HG03196 (cell line): ENCODE measurements at regions not wholly inside any gene's neighbourhood (a gene's known extent, or its start where the extent isn't known, plus 50 kb on each side); places are given as distances from the start of the nearest gene placed in this dataset.
"Not testable (repeated sequence)": the region's sequence is repeated elsewhere in the genome, so short reads cannot be mapped to it uniquely, and the experiment has no call there.

ENCODE experiments used
- ATAC-seq: cut with Tn5 transposase; IDR thresholded peaks from one replicate; pipeline ENCODE4 v1.9.1; 2021; ENCODE audit not compliant: unreplicated experiment

DNA sequence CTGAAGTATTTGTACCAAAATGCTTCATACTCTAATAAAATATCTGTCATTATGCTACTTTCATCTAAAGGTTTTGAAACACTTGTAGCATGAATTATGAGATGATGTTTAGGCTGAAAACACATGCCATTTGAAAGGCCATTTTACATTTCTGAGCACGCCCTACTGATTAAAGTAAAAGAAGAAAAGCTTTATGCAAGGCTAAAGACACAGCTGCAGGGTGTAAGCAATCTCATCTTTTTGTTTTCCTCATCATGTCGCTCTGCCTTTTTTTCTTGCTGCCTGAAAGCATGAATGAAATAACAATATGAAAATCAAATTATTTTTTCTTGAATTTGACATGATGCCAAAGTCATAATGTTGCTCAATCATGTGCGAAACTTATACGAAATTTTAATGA is 148.6 kb upstream of the ARG1 start:
- ATAC-seq, result no peak

DNA sequence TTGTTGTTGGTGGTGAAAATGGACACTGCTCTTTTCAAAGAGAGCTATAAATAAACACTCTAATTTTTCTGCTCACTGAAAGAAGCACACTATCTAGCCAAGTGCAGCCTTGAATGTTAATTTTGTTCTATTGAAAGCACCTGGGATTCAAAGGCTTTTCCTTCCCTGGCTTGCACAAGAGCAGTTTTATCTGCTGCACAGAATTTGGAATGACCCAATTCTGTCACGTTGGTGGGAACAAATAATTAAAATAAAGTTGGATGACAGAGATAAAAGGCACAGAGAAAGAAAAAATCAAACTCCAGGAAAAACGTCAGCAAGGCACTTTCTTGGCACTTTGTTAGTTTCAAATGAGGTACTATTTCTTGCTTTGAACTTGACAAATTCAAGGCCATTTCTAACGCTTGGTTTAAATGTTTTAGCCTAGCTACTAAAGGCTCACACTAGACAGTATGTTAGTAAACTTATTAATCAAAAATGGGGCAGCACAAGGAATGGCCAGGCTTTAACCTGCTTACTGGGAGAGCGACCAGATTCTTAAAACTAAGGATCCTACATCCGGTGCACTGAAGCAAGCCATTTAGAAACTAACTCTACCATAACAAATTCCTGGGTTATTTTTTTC is 145.5 kb upstream of the ARG1 start:
- ATAC-seq, result no peak

DNA sequence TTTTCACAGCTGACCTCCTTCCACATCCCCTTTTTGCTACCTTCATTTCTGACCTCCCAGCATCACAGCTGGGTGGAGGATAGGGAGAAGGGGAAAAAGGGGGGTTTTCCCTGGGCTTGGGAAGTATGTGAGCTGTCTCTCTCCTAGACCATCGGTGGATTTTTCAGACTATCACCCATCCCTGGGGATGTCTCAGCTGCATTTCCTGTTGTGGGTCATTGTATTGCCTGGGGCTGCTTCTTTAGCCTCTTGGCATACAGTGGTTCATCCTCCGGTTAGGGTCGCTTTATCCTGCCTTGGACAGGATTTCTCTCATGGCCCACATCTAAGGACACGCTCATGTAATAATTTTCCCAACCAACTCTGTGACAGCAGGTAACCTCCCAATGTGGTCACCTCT is 142.5 kb upstream of the ARG1 start:
- no peak for ATAC-seq

DNA sequence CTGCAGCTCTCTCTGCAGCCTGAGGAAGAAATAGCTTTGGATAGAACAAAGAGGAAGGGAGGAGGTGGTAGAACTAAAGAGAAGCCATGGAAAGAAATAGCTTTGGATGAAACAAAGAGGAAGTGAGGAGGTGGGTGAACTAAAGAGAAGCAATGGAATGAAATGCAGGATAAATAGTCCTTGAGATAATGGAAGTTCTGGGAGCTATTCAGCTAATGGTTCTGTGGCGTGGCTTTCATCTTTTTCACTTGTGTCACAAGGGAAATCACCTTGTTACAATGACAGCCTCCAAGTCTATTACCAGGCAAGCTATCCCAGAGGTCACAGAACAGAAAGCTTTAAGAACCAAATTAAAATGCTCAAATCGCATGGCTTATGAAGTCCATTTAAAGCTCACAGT is 141.3 kb upstream of the ARG1 start:
- ATAC-seq, result no peak

DNA sequence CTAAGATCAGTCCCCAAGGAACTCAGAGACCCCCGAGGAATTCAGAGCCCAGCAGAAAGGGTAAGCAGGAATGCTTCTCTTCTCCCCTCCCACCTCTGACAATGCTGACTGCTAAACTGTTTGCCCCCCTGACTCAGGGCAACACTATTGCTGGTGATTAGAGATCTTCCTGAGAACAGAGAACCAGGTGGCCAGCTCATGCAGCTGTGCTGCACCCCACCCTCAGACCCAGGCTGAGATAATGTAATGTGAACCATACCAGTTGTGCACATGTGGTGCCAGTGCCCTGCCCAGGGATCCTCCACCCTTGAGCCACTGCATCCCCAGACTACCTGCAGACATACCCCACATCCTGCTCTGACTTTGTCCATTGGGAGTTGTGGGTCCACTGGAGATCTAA is 139.1 kb upstream of the ARG1 start:
- ATAC-seq, result no peak

DNA sequence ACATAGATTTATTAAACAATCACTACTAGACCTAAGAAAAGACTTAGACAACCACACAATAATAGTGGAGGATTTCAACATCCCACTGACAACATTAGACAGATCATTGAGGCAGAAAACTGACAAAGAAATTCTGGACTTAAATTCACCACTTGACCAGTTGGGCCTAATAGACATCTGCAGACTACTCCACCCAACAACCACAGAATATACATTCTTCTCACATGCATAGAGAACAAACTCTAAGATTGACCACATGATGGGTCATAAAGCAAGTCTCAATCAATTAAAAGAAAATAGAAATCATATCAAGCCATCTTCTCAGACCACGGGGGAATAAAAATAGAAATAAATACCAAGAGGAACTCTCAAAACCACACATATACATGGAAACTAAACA is 136.7 kb upstream of the ARG1 start:
- no peak for ATAC-seq

DNA sequence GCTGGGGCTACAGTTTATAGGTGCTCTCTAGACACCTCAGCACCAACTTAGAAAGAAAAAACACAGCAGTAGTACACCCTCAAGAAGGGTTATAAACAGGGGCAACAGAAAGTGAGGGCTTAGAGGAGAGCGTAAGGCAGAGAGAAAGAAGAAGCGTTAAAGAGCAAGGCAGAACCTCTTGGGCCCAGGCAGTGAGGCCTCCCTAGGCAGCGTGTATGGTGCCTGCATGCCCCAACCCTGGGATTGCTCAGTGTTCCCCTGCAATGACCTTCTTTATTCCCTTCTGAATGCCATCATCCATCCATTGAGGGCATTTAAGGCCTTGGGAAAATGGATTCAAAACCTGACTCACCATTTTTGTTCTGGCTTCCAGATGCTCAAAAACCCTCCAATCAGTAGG is 130.0 kb upstream of the ARG1 start:
- no peak for ATAC-seq

DNA sequence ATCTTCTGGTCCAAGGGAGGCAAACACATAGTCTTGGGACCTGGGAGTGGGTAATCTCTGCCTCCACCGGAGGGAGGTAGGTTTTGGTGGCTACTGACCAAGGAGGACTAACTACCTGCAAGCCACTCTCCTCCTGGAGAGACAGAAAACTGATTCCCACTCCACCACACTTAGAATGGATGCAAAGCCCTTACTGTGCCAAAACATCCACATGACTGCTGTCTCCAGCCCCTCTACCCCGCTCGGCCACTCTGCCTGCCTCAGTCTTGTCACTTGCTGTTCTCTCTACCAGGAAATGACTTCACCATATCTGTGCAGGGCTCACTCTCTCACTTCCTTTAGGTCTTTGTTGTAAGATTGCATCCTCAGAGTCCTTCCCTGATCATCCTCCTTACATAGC is 129.5 kb upstream of the ARG1 start:
- ATAC-seq, result no peak

DNA sequence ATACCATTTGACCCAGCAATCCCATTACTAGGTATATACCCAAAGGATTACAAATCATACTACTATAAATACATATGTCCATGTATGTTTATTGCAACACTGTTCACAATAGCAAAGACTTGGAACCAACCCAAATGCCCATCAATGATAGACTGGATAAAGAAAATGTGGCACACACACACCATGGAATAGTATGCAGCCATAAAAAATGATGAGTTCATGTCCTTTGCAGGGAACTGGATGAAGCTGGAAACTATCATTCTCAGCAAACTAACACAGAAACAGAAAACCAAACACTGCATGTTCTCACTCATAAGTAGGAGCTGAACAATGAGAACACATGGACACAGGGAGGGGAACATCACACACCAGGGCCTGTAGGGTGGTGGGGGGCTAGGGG is 127.7 kb upstream of the ARG1 start:
- not testable (repeated sequence) for ATAC-seq

DNA sequence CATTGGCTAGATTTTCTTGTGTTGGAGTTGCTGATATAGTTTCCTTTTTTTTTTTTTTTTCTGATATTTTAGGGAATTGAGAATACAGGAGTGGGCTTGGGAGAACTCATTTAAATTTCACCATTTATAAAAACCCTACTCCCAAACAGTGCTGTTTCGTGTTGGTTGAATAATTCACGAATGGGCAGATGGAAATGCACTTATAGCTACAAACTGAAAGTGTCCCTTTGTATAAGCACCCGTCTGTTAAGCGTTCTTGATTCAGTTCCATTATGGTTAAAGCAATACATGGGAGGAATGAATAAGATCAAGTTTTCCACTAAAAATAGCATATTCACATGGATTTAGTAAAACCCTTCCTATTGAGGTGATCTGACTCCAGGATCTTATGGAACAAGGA is 122.2 kb upstream of the ARG1 start:
- ATAC-seq, result no peak

DNA sequence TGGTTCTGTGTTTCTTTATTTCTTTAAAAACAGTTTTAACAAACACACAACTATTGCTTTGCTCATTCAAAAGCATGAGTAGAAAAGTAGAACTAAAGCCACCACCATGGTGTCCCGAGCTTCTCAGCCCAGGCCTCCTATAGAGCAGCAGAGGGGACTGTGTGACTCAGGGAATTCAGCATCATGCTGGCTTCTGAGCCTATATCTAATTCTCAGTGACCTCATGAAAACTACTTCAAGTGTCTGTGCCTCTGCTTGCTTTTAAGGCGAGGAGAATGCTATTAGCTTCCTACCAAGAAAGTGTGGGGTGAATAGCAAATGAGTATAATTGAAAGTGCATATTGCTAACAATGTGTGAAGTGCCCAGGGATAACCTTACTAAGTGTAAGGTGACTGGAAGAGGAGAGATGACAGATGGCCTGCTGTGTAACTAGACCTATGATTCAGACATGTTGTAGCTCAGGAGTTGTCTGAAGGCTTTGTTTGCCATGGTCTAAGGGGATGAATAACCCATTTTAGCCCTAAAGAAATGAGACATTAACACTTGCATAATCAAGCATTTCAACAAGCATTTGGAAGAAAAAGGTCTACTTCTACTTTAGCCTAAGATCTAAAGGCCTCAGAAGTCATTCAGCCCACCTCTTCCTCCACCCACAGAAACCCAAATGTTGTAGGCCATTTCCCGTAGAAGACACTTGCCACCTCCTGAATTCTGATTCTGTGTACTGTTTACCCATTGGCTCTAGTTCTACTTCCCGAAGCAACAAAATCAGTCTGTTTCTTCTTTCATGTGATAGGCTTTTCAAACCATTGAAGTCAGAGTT is 121.5 kb upstream of the ARG1 start:
- no peak for ATAC-seq

DNA sequence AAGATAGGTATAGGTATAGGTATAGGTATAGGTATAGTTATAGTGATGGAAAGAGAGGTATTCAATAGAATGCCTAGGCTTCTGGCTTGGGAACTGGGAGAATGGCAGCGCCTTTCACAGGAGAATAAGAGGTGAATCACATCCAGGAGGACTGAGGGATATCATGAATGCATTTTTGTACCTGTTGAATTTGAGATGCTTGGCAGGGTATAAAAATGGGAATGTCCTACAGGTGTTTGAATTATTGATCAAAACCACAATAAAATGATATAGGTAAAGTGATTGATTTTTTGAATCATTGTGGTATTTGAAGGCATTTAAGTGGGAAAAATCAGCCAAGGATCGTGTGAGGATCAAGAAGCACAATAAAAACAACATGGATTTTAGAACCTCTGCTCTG is 119.2 kb upstream of the ARG1 start:
- ATAC-seq, result no peak

DNA sequence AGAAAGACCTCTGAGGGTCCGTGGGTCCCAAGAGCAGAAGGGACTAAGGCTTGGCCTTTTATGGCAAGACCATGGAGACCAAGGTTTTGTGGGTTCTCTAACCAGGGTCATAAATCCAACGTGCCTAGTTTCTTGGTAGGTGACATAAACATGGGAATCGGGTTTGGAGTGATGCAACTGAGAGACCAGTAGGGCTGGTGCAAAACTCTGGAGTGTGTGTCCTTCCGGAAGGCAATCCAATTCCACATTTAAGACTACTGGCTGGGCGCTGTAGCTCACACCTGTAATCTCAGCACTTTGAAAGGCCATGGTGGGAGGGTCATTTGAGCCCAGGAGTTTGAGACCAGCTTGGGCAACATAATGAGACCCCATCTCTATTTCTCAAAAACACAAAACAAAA is 116.5 kb upstream of the ARG1 start:
- no peak for ATAC-seq

DNA sequence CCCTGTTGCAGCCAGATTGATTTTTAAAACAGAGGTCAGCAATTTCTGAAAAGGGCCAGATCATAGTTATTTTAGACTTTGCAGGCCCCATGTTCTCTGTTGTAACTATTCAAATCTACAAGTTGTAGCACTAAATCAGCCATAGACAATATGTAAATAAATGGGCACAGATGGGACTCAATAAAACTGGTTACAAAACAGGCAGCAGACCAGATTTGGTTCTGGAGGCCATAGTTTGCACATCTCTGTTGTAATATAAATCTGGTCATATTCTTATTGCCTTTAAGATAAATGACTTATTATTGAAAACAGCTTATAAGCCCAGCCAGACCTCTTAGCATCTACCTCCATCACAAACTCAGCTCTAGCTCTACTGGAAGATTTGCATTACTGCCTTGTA is 114.0 kb upstream of the ARG1 start:
- ATAC-seq, result no peak

DNA sequence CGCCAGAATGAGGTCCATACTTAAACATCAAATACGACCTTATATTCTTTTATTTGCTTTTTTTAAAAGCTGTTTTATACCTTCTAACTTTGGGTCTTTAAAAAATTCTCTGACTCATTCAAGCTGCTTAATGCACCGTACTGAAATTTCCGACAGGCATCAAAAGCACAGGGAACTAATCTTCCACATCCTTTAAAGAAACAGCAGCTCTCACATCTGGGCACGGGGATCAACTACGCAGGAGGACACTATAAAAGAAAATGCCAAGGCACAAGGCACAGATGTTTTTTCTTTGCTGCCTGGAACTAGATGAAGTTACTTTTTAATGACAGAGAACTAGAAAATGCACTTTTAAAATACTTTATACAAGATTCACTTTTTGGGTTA is 112.4 kb upstream of the ARG1 start:
- ATAC-seq, result no peak

DNA sequence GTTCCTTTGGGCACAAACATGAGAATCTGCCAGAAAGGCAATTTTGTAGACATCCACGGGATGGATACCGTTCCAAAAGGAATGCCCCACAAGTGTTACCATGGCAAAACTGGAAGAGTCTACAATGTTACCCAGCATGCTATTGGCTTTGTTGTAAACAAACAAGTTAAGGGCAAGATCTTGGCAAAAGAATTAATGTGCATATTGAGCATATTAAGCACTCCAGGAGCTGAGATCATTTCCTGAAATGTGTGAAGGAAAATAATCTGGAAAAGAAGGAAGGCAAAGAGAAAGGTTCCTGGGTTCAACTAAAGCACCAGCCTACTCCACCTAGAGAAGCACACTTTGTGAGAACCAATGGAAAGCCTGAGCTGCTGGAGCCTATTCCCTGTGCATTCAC is 103.9 kb upstream of the ARG1 start:
- ATAC-seq, result no peak

DNA sequence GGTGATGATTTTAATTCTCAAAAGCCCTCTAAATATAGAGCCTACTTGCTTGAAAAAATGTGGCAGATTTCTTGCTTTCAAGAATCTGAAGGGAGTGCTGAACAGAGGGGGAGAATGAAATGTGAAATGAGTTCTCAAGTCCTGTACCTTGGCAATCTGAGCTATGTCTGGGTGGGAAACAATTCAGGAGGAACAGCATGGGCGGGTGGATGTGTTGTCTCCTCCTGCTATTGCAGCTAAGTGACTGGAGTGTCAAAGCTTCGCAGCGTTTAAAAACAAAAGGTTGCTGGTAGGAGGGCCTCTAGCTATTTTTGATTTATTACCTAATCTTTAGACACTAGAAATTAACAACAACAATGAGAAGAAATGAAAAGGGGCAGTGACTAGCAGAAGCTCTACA is 102.5 kb upstream of the ARG1 start:
- ATAC-seq, result no peak

DNA sequence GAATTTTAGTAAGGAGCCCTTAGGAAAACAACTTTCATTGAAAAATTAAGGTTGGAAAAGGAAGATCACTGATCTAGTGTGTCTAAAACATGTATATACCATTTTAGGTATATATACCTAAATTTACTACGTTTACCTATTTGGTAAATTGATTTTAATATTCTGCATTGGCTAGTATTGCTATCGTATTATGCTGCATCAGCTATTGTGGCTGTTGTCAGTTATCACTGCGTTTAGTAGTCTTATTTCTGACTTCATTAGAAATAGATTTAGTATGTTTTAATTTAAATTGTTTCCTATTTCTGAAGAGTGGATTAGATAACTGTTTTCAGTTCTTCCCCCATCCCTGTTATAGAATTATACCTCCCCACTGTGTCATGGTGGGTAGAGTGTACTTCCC is 101.7 kb upstream of the ARG1 start:
- no peak for ATAC-seq

DNA sequence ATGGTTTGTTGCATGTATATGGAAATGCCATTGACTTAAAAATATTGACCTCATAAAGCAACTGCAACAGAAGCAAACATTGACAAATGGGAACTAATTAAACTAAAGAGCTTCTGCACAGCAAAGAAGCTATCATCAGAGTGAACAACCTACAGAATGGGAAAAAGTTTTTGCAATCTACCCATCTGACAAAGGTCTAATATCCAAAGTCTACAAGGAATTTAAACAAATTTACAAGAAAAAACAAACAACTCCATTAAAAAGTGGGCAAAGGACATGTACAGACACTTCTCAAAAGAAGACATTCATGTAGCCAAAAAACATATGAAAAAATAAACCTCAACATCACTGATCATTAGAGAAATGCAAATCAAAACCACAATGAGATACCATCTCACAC is 99.7 kb upstream of the ARG1 start:
- not testable (repeated sequence) for ATAC-seq

DNA sequence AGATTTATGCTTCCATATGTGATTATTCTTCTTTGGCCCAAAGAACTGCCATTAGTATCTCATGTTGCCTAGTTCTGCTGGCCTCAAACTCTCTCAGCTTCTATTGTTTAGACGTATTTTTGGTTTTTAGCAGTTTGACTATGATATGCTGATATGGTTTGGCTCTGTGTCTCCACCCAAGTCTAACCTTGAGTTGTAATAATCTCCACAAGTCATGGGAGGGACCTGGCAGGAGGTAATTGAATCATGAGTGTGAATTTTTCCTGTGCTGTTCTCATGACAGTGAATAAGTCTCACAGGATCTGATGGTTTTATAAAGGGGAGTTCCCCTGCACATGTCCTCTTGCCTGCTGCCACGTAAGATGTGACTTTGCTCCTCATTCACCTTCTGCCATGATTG is 96.7 kb upstream of the ARG1 start:
- no peak for ATAC-seq

DNA sequence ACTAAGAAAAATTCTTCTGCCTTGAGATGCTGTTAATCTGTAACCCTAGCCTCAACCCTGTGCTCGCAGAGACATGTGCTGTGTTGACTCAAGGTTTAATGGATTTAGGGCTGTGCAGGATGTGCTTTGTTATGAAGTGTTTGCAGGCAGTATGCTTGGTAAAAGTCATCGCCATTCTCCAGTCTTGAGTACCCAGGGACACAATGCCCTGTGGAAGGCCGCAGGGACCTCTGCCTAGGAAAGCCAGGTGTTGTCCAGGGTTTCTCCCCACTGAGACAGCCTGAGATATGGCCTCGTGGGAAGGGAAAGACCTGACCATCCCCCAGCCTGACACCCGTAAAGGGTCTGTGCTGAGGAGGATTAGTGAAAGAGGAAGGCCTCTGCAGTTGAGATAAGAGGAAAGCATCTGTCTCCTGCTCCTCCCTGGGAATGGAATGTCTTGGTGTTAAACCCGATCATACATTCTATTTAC is 94.2 kb upstream of the ARG1 start:
- ATAC-seq, result not testable (repeated sequence)

DNA sequence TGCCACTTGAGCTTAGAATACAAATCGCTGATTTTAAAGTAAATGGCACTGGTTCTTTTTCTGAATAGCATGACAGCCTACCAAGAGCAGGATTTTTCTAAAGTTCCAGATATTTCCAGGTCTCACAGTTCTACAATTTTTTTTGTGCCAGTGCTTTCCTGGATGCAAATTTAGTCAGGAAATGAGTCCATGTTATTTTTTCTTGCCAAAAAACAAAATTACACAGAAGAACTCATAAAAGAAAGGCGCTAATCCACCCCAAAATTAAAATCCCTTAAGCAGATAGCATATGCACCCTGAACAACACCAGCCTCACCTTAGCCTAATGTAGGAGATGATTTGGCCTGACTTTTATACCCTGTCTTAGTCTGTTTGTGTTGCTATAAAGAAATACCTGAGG is 86.4 kb upstream of the ARG1 start:
- no peak for ATAC-seq

DNA sequence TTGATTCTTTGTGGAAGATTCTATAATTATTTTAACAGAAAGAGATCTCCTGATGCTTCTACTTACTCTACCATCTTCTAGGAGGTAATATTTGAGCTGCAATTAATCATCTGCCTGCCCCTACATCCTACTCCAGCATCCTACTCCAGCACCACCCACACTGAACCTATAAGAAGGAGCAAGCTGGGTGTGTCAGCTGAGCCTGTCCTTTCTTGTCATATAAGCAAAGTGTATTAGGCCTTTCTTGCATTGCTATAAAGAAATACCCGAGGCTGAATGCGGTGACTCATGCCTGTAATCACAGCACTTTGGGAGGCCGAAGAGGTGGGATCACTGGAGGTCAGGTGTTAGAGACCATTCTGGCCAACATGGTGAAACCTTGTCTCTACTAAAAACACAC is 84.2 kb upstream of the ARG1 start:
- ATAC-seq, result no peak
